CD8-positive, alpha-beta memory T cell (primary cell): ENCODE measurements at regions not wholly inside any gene's neighbourhood (a gene's known extent, or its start where the extent isn't known, plus 50 kb on each side); places are given as distances from the start of the nearest gene placed in this dataset.
"Not testable (repeated sequence)": the region's sequence is repeated elsewhere in the genome, so short reads cannot be mapped to it uniquely, and the experiment has no call there.

Source experiments
- CTCF ChIA-PET: fragments of 350-600 bp; sonication (Branson Sonifier 250); formaldehyde crosslinking; loops from one replicate; lab custom pipeline; 2021; ENCODE audit warnings: antibody characterized with exemption; lab: Charles Lee
- POLR2A ChIA-PET: fragments of 350-600 bp; sonication (Branson Sonifier 250); formaldehyde crosslinking; loops from one replicate; lab custom pipeline; 2021; ENCODE audit warnings: antibody characterized with exemption; lab: Charles Lee
- DNase-seq, 5 donors: peaks; one replicate each; pipeline versions ENCODE4 v3.0.0 to v3.0.0-alpha.2; 2020 to 2022; ENCODE audit warnings: mixed read lengths in 1 of 5
- H3K27ac ChIP-seq: one replicate; pipeline ENCODE4 v1.7.0; 2013; ENCODE audit warnings: low read depth, mild to moderate bottlenecking, low read length, moderate library complexity
- H3K27me3 ChIP-seq: 2 replicates; pipeline ENCODE4 v1.7.0; 2013; ENCODE audit warnings: low read length, mild to moderate bottlenecking; ENCODE audit not compliant: insufficient read depth, poor library complexity, severe bottlenecking
- H3K36me3 ChIP-seq: 2 replicates; pipeline ENCODE4 v1.7.0; 2013; ENCODE audit warnings: mild to moderate bottlenecking, low read length, moderate library complexity; ENCODE audit not compliant: insufficient read depth
- H3K4me1 ChIP-seq: 2 replicates; pipeline ENCODE4 v1.7.0; 2013; ENCODE audit warnings: mild to moderate bottlenecking, low read length, moderate library complexity; ENCODE audit not compliant: insufficient read depth
- H3K4me3 ChIP-seq: 2 replicates; pipeline ENCODE4 v1.7.0; 2013; ENCODE audit warnings: mild to moderate bottlenecking, low read length
- H3K9me3 ChIP-seq: 2 replicates; pipeline ENCODE4 v1.7.0; 2013; ENCODE audit warnings: mild to moderate bottlenecking, low read length
- H3K27ac Mint-ChIP-seq, 8 donors: one replicate each; pipeline ENCODE4 v1.8.0; 2020 to 2021; ENCODE audit warnings: mixed read lengths in 8 of 8, mild to moderate bottlenecking in 6 of 8, inconsistent platforms in 3 of 8, moderate library complexity in 3 of 8
- H3K27me3 Mint-ChIP-seq, 2 donors: one replicate each; pipeline ENCODE4 v1.8.0; 2020 to 2021; ENCODE audit warnings: mixed read lengths in 2 of 2, mild to moderate bottlenecking in 1 of 2, moderate library complexity in 1 of 2
- H3K36me3 Mint-ChIP-seq, 3 donors: one replicate each; pipeline ENCODE4 v1.8.0; 2020 to 2021; ENCODE audit warnings: mixed read lengths in 3 of 3, inconsistent platforms in 1 of 3, mild to moderate bottlenecking in 1 of 3
- H3K4me1 Mint-ChIP-seq, 3 donors: one replicate each; pipeline ENCODE4 v1.8.0; 2020 to 2021; ENCODE audit warnings: mixed read lengths in 3 of 3, inconsistent platforms in 1 of 3, mild to moderate bottlenecking in 1 of 3
- H3K4me3 Mint-ChIP-seq, 7 donors: one replicate each; pipeline ENCODE4 v1.8.0; 2020 to 2021; ENCODE audit warnings: mixed read lengths in 7 of 7, mild to moderate bottlenecking in 6 of 7, moderate library complexity in 4 of 7, inconsistent platforms in 2 of 7
- H3K9me3 Mint-ChIP-seq, 5 donors: one replicate each; pipeline ENCODE4 v1.8.0; 2020 to 2022; ENCODE audit warnings: mixed read lengths in 5 of 5, mild to moderate bottlenecking in 3 of 5, moderate library complexity in 2 of 5, inconsistent platforms in 1 of 5

- H3K27ac Mint-ChIP-seq, result no peak overlapping the region
- no peak overlapping the region for H3K4me3 ChIP-seq
- POLR2A ChIA-PET, result no interaction called here
Observed at GRCh38 chr2:183838295-183838694, 714.1 kb downstream of the NUP35 start.

GRCh38 chr2:183840061-183840584 is 715.9 kb downstream of the NUP35 start:
- no peaks in the 10 kb centered on the region for H3K4me1 ChIP-seq
- ChIA-PET POLR2A (no interaction called here), CTCF (no interaction called here)
- H3K36me3 ChIP-seq, result no peaks in the 10 kb centered on the region
- Mint-ChIP-seq H3K27ac (no peak overlapping the region), H3K36me3 (no peaks in the 10 kb centered on the region), H3K4me1 (no peaks in the 10 kb centered on the region), H3K9me3 (peaks cover 4 to 17% (median 13%) of the 10 kb centered on the region in 5 donors), H3K4me3 (no peak overlapping the region), H3K27me3 (no peaks in the 10 kb centered on the region)
- no peaks in the 10 kb centered on the region for H3K27me3 ChIP-seq
- H3K27ac ChIP-seq, result no peak overlapping the region
- no peak overlapping the region for H3K4me3 ChIP-seq
- H3K9me3 ChIP-seq, result no peaks in the 10 kb centered on the region
- DNase-seq, result no peak

More at GRCh38 chr2:183838295-183838694, 714.1 kb downstream of the NUP35 start:
- Histone ChIP-seq H3K4me1 (no peaks in the 10 kb centered on the region), H3K27ac (no peak overlapping the region), H3K27me3 (no peaks in the 10 kb centered on the region), H3K9me3 (no peaks in the 10 kb centered on the region), H3K36me3 (no peaks in the 10 kb centered on the region)
- DNase-seq, result no peak
- no peaks in the 10 kb centered on the region for H3K36me3 Mint-ChIP-seq
- H3K9me3 Mint-ChIP-seq, result peaks cover 0 to 14% (median 8%) of the 10 kb centered on the region in 5 donors
- H3K27me3 Mint-ChIP-seq, result no peaks in the 10 kb centered on the region
- H3K4me1 Mint-ChIP-seq, result no peaks in the 10 kb centered on the region
- CTCF ChIA-PET, result no interaction called here
- no peak overlapping the region for H3K4me3 Mint-ChIP-seq

GRCh38 chr2:183849826-183850225 is 725.6 kb downstream of the NUP35 start:
- DNase-seq, H3K4me3 ChIP-seq, H3K4me1 Mint-ChIP-seq, H3K27me3 Mint-ChIP-seq, CTCF ChIA-PET, H3K4me1 ChIP-seq, H3K27me3 ChIP-seq, POLR2A ChIA-PET, H3K27ac Mint-ChIP-seq, H3K27ac ChIP-seq, H3K4me3 Mint-ChIP-seq, H3K9me3 ChIP-seq, H3K36me3 Mint-ChIP-seq, H3K36me3 ChIP-seq: not testable (repeated sequence)
- H3K9me3 Mint-ChIP-seq, result peaks cover 4 to 17% (median 6%) of the 10 kb centered on the region in 5 donors

GRCh38 chr2:183859129-183859528 is 734.9 kb downstream of the NUP35 start:
- Mint-ChIP-seq H3K4me3 (no peak overlapping the region), H3K4me1 (no peaks in the 10 kb centered on the region), H3K36me3 (no peaks in the 10 kb centered on the region), H3K27ac (no peak overlapping the region), H3K9me3 (peaks cover 4 to 12% (median 7%) of the 10 kb centered on the region in 5 donors), H3K27me3 (no peaks in the 10 kb centered on the region)
- Histone ChIP-seq H3K4me1 (no peaks in the 10 kb centered on the region), H3K27ac (no peak overlapping the region), H3K36me3 (no peaks in the 10 kb centered on the region), H3K27me3 (no peaks in the 10 kb centered on the region), H3K9me3 (no peaks in the 10 kb centered on the region), H3K4me3 (no peak overlapping the region)
- ChIA-PET CTCF (no interaction called here), POLR2A (no interaction called here)
- no peak for DNase-seq

GRCh38 chr2:183866666-183867065 is 731.7 kb upstream of the ZNF804A start:
- no peaks in the 10 kb centered on the region for H3K4me1 Mint-ChIP-seq
- H3K27ac ChIP-seq, result no peak overlapping the region
- H3K27me3 Mint-ChIP-seq, result no peaks in the 10 kb centered on the region
- H3K27me3 ChIP-seq, result no peaks in the 10 kb centered on the region
- peaks cover 2 to 11% (median 3%) of the 10 kb centered on the region in 5 donors for H3K9me3 Mint-ChIP-seq
- no peaks in the 10 kb centered on the region for H3K36me3 ChIP-seq
- no peaks in the 10 kb centered on the region for H3K9me3 ChIP-seq
- ChIA-PET CTCF (no interaction called here), POLR2A (no interaction called here)
- DNase-seq, result no peak
- no peak overlapping the region for H3K4me3 ChIP-seq
- H3K27ac Mint-ChIP-seq, result no peak overlapping the region
- H3K4me3 Mint-ChIP-seq, result no peak overlapping the region
- no peaks in the 10 kb centered on the region for H3K4me1 ChIP-seq
- H3K36me3 Mint-ChIP-seq, result no peaks in the 10 kb centered on the region

GRCh38 chr2:183867206-183867605 is 731.1 kb upstream of the ZNF804A start:
- no peaks in the 10 kb centered on the region for H3K36me3 ChIP-seq
- Mint-ChIP-seq H3K4me3 (no peak overlapping the region), H3K27me3 (no peaks in the 10 kb centered on the region), H3K27ac (no peak overlapping the region), H3K36me3 (no peaks in the 10 kb centered on the region), H3K9me3 (peaks cover 2 to 11% (median 3%) of the 10 kb centered on the region in 5 donors), H3K4me1 (no peaks in the 10 kb centered on the region)
- H3K27me3 ChIP-seq, result no peaks in the 10 kb centered on the region
- ChIA-PET POLR2A (no interaction called here), CTCF (no interaction called here)
- H3K9me3 ChIP-seq, result no peaks in the 10 kb centered on the region
- DNase-seq, result no peak
- no peak overlapping the region for H3K27ac ChIP-seq
- H3K4me3 ChIP-seq, result no peak overlapping the region
- H3K4me1 ChIP-seq, result no peaks in the 10 kb centered on the region

- ChIA-PET POLR2A (no interaction called here), CTCF (no interaction called here)
- Mint-ChIP-seq H3K36me3 (no peaks in the 10 kb centered on the region), H3K27me3 (no peaks in the 10 kb centered on the region), H3K27ac (no peak overlapping the region), H3K9me3 (peaks cover 2 to 11% (median 4%) of the 10 kb centered on the region in 5 donors), H3K4me1 (no peaks in the 10 kb centered on the region), H3K4me3 (no peak overlapping the region)
- DNase-seq, result no peak
- no peaks in the 10 kb centered on the region for H3K36me3 ChIP-seq
- H3K27ac ChIP-seq, result no peak overlapping the region
- H3K9me3 ChIP-seq, result no peaks in the 10 kb centered on the region
- H3K4me3 ChIP-seq, result no peak overlapping the region
- H3K4me1 ChIP-seq, result no peaks in the 10 kb centered on the region
- no peaks in the 10 kb centered on the region for H3K27me3 ChIP-seq
Observed at GRCh38 chr2:183868153-183868552, 730.2 kb upstream of the ZNF804A start.

GRCh38 chr2:183868707-183869106 is 729.6 kb upstream of the ZNF804A start:
- POLR2A ChIA-PET, result no interaction called here
- peaks cover 2 to 15% (median 5%) of the 10 kb centered on the region in 5 donors for H3K9me3 Mint-ChIP-seq
- no peaks in the 10 kb centered on the region for H3K36me3 Mint-ChIP-seq
- H3K27me3 Mint-ChIP-seq, result no peaks in the 10 kb centered on the region
- no peak overlapping the region for H3K27ac Mint-ChIP-seq
- Histone ChIP-seq H3K4me1 (no peaks in the 10 kb centered on the region), H3K9me3 (no peaks in the 10 kb centered on the region), H3K36me3 (no peaks in the 10 kb centered on the region), H3K27me3 (no peaks in the 10 kb centered on the region), H3K27ac (no peak overlapping the region), H3K4me3 (no peak overlapping the region)
- CTCF ChIA-PET, result no interaction called here
- H3K4me3 Mint-ChIP-seq, result no peak overlapping the region
- H3K4me1 Mint-ChIP-seq, result no peaks in the 10 kb centered on the region
- DNase-seq, result no peak

- Mint-ChIP-seq H3K9me3 (peaks cover 0 to 9% (median 5%) of the 10 kb centered on the region in 5 donors), H3K4me1 (no peaks in the 10 kb centered on the region), H3K27me3 (no peaks in the 10 kb centered on the region), H3K36me3 (no peaks in the 10 kb centered on the region), H3K27ac (no peak overlapping the region), H3K4me3 (no peak overlapping the region)
- ChIA-PET POLR2A (no interaction called here), CTCF (no interaction called here)
- no peaks in the 10 kb centered on the region for H3K27me3 ChIP-seq
- no peak overlapping the region for H3K4me3 ChIP-seq
- no peak for DNase-seq
- no peaks in the 10 kb centered on the region for H3K4me1 ChIP-seq
- H3K9me3 ChIP-seq, result no peaks in the 10 kb centered on the region
- no peaks in the 10 kb centered on the region for H3K36me3 ChIP-seq
- H3K27ac ChIP-seq, result no peak overlapping the region
Observed at GRCh38 chr2:183872131-183872530, 726.2 kb upstream of the ZNF804A start.
